ENCODE measurements at regions not wholly inside any gene's neighbourhood (a gene's known extent, or its start where the extent isn't known, plus 50 kb on each side); places are given as distances from the start of the nearest gene placed in this dataset.

DNA sequence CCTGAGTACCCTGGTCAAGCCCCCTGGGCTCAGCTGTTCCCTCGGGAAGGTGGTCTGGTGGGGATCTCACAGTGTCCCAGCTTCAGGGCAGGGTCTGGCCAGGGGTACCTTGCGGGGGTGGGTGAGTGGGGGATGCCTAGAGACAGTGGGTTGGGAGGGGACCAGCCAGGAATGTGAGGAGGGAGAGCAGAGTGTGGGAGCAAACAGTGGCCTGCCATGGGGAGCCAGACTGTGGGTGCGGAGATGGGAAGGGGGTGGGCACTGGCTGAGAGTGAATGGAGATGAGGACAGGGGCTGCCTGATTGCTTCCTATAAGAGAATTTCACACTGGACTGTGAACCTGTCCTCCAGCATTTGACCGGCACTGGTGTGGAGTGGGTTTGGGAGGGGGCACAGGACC, 95.1 kb downstream of the VEGFA start:
- TF ChIP-seq, protein P1, sequence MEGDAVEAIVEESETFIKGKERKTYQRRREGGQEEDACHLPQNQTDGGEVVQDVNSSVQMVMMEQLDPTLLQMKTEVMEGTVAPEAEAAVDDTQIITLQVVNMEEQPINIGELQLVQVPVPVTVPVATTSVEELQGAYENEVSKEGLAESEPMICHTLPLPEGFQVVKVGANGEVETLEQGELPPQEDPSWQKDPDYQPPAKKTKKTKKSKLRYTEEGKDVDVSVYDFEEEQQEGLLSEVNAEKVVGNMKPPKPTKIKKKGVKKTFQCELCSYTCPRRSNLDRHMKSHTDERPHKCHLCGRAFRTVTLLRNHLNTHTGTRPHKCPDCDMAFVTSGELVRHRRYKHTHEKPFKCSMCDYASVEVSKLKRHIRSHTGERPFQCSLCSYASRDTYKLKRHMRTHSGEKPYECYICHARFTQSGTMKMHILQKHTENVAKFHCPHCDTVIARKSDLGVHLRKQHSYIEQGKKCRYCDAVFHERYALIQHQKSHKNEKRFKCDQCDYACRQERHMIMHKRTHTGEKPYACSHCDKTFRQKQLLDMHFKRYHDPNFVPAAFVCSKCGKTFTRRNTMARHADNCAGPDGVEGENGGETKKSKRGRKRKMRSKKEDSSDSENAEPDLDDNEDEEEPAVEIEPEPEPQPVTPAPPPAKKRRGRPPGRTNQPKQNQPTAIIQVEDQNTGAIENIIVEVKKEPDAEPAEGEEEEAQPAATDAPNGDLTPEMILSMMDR (IDR thresholded peaks at IDR 0.05), result no peak
- TF ChIP-seq POLR2A (IDR thresholded peaks at IDR 0.05), result no peak

Data from esophagus squamous epithelium (tissue), 4 donors.